Loucy (cell line): ENCODE measurements at regions not wholly inside any gene's neighbourhood (a gene's known extent, or its start where the extent isn't known, plus 50 kb on each side); places are given as distances from the start of the nearest gene placed in this dataset.

ENCODE experiments used
- H2AFZ ChIP-seq: fragments of 200-600 bp; sonication (generic); 2 replicates; pipeline ENCODE4 v1.6.0; 2016; ENCODE audit warnings: antibody characterized with exemption, mild to moderate bottlenecking, low read length, moderate library complexity
- H3F3A ChIP-seq: fragments of 200-600 bp; 2 replicates; pipeline ENCODE4 v1.6.0; 2016; ENCODE audit warnings: antibody characterized with exemption, low read depth, mild to moderate bottlenecking
- H3K27me3 ChIP-seq: fragments of 200-600 bp; sonication (generic); 2 replicates; pipeline ENCODE4 v1.6.1; 2014; ENCODE audit warnings: low read length, mild to moderate bottlenecking; ENCODE audit not compliant: insufficient read depth, poor library complexity, severe bottlenecking
- H3K36me3 ChIP-seq: fragments of 200-600 bp; sonication (generic); 2 replicates; pipeline ENCODE4 v1.6.1; 2016; ENCODE audit warnings: low read length; ENCODE audit not compliant: insufficient read depth
- H3K4me1 ChIP-seq: fragments of 200-600 bp; sonication (generic); 2 replicates; pipeline ENCODE4 v1.5.1; 2014; ENCODE audit warnings: low read length, mild to moderate bottlenecking; ENCODE audit not compliant: insufficient read depth, poor library complexity, severe bottlenecking
- H3K4me2 ChIP-seq: fragments of 200-600 bp; sonication (generic); 2 replicates; pipeline ENCODE4 v1.6.0; 2014; ENCODE audit warnings: antibody characterized with exemption, low read length, low read depth, mild to moderate bottlenecking; ENCODE audit not compliant: poor library complexity, severe bottlenecking
- H3K4me3 ChIP-seq: fragments of 200-600 bp; sonication (generic); 2 replicates; pipeline ENCODE4 v1.5.1; 2014; ENCODE audit warnings: low read length, mild to moderate bottlenecking, mixed read lengths; ENCODE audit not compliant: poor library complexity, severe bottlenecking
- H3K79me2 ChIP-seq: fragments of 200-600 bp; sonication (generic); 2 replicates; pipeline ENCODE4 v1.6.1; 2014; ENCODE audit warnings: low read length; ENCODE audit not compliant: insufficient read depth
- H3K9ac ChIP-seq: fragments of 200-600 bp; sonication (generic); 2 replicates; pipeline ENCODE4 v1.6.0; 2014; ENCODE audit warnings: mild to moderate bottlenecking, low read depth, low read length, moderate library complexity; ENCODE audit not compliant: poor library complexity, severe bottlenecking
- H3K9me2 ChIP-seq: fragments of 200-600 bp; sonication (generic); replicated peaks from 2 replicates; pipeline ENCODE4 v1.6.1; 2016; ENCODE audit warnings: low read depth, low read length, mixed read lengths
- H3K9me3 ChIP-seq: fragments of 200-600 bp; sonication (generic); 2 replicates; pipeline ENCODE4 v1.6.1; 2014; ENCODE audit warnings: mild to moderate bottlenecking, antibody characterized with exemption, low read length, low read depth; ENCODE audit not compliant: insufficient read depth
- H4K20me1 ChIP-seq: fragments of 200-600 bp; sonication (generic); 2 replicates; pipeline ENCODE4 v1.6.0; 2014; ENCODE audit warnings: antibody characterized with exemption, low read length, mild to moderate bottlenecking; ENCODE audit not compliant: insufficient read depth, poor library complexity, severe bottlenecking
- CTCF ChIP-seq: fragments of 200-600 bp; sonication (generic); conservative IDR thresholded peaks from 2 replicates; pipeline ENCODE4 v1.5.1; 2014; ENCODE audit warnings: mild to moderate bottlenecking, antibody characterized with exemption, low read length
- EZH2phosphoT487 ChIP-seq: fragments of 200-600 bp; IDR thresholded peaks from 2 replicates; pipeline ENCODE4 v1.6.1; 2018; ENCODE audit warnings: antibody characterized with exemption, mild to moderate bottlenecking, moderate library complexity, borderline replicate concordance

- Histone ChIP-seq H2AFZ (no peak overlapping the region), H3K4me1 (no peaks in the 10 kb centered on the region), H3F3A (no peaks in the 10 kb centered on the region), H3K9me2 (no peaks in the 10 kb centered on the region), H3K27me3 (no peaks in the 10 kb centered on the region), H4K20me1 (no peaks in the 10 kb centered on the region), H3K9me3 (no peaks in the 10 kb centered on the region; the same call in 1 of the 2 replicates), H3K4me2 (no peak overlapping the region), H3K79me2 (no peaks in the 10 kb centered on the region), H3K36me3 (no peaks in the 10 kb centered on the region), H3K9ac (no peak overlapping the region), H3K4me3 (no peak overlapping the region)
- TF ChIP-seq EZH2phosphoT487, result no peak
- TF ChIP-seq CTCF, result peak; percentile 40
Observed at GRCh38 chr5:4142842-4143241, 547.2 kb downstream of the IRX1 start.

- Histone ChIP-seq H2AFZ (no peak overlapping the region), H3F3A (no peaks in the 10 kb centered on the region), H3K4me3 (no peak overlapping the region), H3K9me3 (no peaks in the 10 kb centered on the region; the same call in 1 of the 2 replicates), H3K4me2 (no peak overlapping the region), H3K9me2 (no peaks in the 10 kb centered on the region), H3K79me2 (no peaks in the 10 kb centered on the region), H3K36me3 (no peaks in the 10 kb centered on the region), H3K27me3 (no peaks in the 10 kb centered on the region), H3K9ac (no peak overlapping the region), H4K20me1 (no peaks in the 10 kb centered on the region), H3K4me1 (no peaks in the 10 kb centered on the region)
- TF ChIP-seq CTCF, result no peak
- TF ChIP-seq EZH2phosphoT487, result no peak
Observed at GRCh38 chr5:4144411-4145007, 548.9 kb downstream of the IRX1 start.

GRCh38 chr5:4145511-4145910 lies 549.9 kb downstream of the IRX1 start:
- no peaks in the 10 kb centered on the region for H3F3A ChIP-seq
- H3K27me3 ChIP-seq, result no peaks in the 10 kb centered on the region
- no peaks in the 10 kb centered on the region for H3K9me3 ChIP-seq
- H3K9me2 ChIP-seq, result no peaks in the 10 kb centered on the region
- H3K4me2 ChIP-seq, result no peak overlapping the region
- H3K4me1 ChIP-seq, result no peaks in the 10 kb centered on the region
- H4K20me1 ChIP-seq, result no peaks in the 10 kb centered on the region
- no peak overlapping the region for H3K4me3 ChIP-seq
- no peaks in the 10 kb centered on the region for H3K79me2 ChIP-seq
- H3K36me3 ChIP-seq, result no peaks in the 10 kb centered on the region
- no peak overlapping the region for H3K9ac ChIP-seq
- H2AFZ ChIP-seq, result no peak overlapping the region
- TF ChIP-seq EZH2phosphoT487 (no peak), CTCF (no peak)
